Vagina (tissue), 2 donors: ENCODE measurements at regions not wholly inside any gene's neighbourhood (a gene's known extent, or its start where the extent isn't known, plus 50 kb on each side); places are given as distances from the start of the nearest gene placed in this dataset.
"Not testable (repeated sequence)": the region's sequence is repeated elsewhere in the genome, so short reads cannot be mapped to it uniquely, and the experiment has no call there.

Source experiments
- DNase-seq, 2 donors: peaks; one replicate each; pipeline ENCODE4 v3.0.0-alpha.2; 2017; ENCODE audit errors: extremely low spot score in 2 of 2
- H3K27ac ChIP-seq: fragments of 200-600 bp; sonication (generic); one replicate; pipeline ENCODE4 v1.5.1; 2019
- H3K27me3 ChIP-seq: fragments of 200-600 bp; sonication (generic); one replicate; pipeline ENCODE4 v1.5.1; 2019
- H3K36me3 ChIP-seq, 2 donors: fragments of 200-600 bp; sonication (generic); one replicate each; pipeline ENCODE4 v1.5.1; 2017 to 2019
- H3K4me1 ChIP-seq: fragments of 200-600 bp; sonication (generic); one replicate; pipeline ENCODE4 v1.5.1; 2019
- H3K4me3 ChIP-seq, 2 donors: fragments of 200-600 bp; sonication (generic); 1 replicate in 1 of 2; 2 replicates in 1 of 2; pipeline ENCODE4 v1.5.1; 2016 to 2019
- H3K9me3 ChIP-seq: fragments of 200-600 bp; sonication (generic); one replicate; pipeline ENCODE4 v1.5.1; 2019
- POLR2A ChIP-seq, 2 donors: fragments of 450-650 bp; IDR thresholded peaks; one replicate each; pipeline ENCODE4 v1.6.1; 2017; ENCODE audit warnings: antibody characterized with exemption in 2 of 2, mild to moderate bottlenecking in 2 of 2, moderate library complexity in 2 of 2
- POLR2AphosphoS5 ChIP-seq, 2 donors: sonication (generic); formaldehyde crosslinking; IDR thresholded peaks; one replicate each; pipeline ENCODE4 v1.9.0; 2017; ENCODE audit warnings: antibody characterized with exemption in 2 of 2, mild to moderate bottlenecking in 2 of 2, low read depth in 1 of 2; ENCODE audit not compliant: insufficient read depth in 1 of 2
- intact Hi-C: fragments of 100-400 bp; cut with DNase I; formaldehyde crosslinking; loops from one replicate; pipeline ENCODE4 v1.15.1; 2023
- TF ChIP-seq, protein P1 (sequence below), 3 experiments: fragments of 450-650 bp in 2 of 3; fragments of 200-600 bp in 1 of 3; sonication (generic) in 1 of 3; IDR thresholded peaks; one replicate each; pipeline ENCODE4 v1.5.1; 2017 to 2019; ENCODE audit warnings: antibody characterized with exemption in 3 of 3, mild to moderate bottlenecking in 2 of 3, moderate library complexity in 2 of 3

DNA sequence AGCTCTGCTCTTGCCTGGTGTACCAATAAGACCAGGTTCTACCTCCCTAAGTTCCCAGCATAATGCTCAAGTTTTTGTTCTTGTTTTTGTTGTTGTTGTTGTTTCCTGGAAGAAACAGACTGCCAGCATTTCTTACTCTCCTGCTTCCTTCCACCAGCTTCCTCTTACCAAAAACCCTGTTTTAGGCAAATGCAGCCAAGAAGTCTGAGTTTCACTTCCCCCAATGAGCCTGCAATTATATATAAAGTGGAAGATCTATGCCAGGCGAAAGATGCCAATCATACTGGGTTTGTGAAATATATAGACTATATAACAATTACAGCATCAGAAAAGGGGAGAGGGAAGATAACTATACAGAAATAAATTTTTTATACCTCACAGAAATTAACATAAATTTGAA lies 931.5 kb upstream of the FAT3 start:
- no peak overlapping the region for H3K27ac ChIP-seq
- no peaks in the 10 kb centered on the region for H3K27me3 ChIP-seq
- intact Hi-C loops, result no loop called here
- no peaks in the 10 kb centered on the region for H3K9me3 ChIP-seq
- H3K36me3 ChIP-seq, result no peaks in the 10 kb centered on the region
- no peak overlapping the region for H3K4me3 ChIP-seq
- H3K4me1 ChIP-seq, result no peaks in the 10 kb centered on the region
- no peak for TF ChIP-seq POLR2A (IDR thresholded peaks at IDR 0.05)
- no peak for DNase-seq

DNA sequence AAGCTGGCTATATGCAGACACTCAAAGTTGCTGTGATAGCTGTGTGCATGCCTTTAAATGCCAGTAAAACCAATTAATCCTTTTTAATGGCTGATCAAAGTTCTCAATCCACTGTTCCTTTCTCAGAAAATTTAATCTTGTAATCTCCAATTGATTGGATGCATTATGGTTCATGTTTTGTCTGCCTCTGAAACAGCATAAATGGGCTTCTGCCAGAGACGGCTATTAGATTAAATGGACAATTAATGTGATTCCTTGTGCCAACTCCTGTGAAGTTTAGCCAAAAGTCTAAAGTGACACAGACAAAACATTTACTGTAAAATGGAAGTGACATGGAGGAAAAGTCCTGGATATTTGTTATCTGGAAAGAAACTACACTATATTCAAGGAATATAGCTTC lies 952.5 kb upstream of the FAT3 start:
- Histone ChIP-seq H3K4me3 (no peak overlapping the region), H3K9me3 (no peaks in the 10 kb centered on the region), H3K27me3 (no peaks in the 10 kb centered on the region), H3K4me1 (no peaks in the 10 kb centered on the region), H3K36me3 (no peaks in the 10 kb centered on the region), H3K27ac (no peak overlapping the region)
- intact Hi-C loops, result no loop called here
- TF ChIP-seq, protein P1, sequence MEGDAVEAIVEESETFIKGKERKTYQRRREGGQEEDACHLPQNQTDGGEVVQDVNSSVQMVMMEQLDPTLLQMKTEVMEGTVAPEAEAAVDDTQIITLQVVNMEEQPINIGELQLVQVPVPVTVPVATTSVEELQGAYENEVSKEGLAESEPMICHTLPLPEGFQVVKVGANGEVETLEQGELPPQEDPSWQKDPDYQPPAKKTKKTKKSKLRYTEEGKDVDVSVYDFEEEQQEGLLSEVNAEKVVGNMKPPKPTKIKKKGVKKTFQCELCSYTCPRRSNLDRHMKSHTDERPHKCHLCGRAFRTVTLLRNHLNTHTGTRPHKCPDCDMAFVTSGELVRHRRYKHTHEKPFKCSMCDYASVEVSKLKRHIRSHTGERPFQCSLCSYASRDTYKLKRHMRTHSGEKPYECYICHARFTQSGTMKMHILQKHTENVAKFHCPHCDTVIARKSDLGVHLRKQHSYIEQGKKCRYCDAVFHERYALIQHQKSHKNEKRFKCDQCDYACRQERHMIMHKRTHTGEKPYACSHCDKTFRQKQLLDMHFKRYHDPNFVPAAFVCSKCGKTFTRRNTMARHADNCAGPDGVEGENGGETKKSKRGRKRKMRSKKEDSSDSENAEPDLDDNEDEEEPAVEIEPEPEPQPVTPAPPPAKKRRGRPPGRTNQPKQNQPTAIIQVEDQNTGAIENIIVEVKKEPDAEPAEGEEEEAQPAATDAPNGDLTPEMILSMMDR (IDR thresholded peaks at IDR 0.05), result no peak
- TF ChIP-seq POLR2A (IDR thresholded peaks at IDR 0.05) (no peak), POLR2AphosphoS5 (IDR thresholded peaks at IDR 0.05; ENCODE audit: insufficient read depth in 1 of 2, low read depth in 1 of 2) (no peak)
- no peak for DNase-seq

DNA sequence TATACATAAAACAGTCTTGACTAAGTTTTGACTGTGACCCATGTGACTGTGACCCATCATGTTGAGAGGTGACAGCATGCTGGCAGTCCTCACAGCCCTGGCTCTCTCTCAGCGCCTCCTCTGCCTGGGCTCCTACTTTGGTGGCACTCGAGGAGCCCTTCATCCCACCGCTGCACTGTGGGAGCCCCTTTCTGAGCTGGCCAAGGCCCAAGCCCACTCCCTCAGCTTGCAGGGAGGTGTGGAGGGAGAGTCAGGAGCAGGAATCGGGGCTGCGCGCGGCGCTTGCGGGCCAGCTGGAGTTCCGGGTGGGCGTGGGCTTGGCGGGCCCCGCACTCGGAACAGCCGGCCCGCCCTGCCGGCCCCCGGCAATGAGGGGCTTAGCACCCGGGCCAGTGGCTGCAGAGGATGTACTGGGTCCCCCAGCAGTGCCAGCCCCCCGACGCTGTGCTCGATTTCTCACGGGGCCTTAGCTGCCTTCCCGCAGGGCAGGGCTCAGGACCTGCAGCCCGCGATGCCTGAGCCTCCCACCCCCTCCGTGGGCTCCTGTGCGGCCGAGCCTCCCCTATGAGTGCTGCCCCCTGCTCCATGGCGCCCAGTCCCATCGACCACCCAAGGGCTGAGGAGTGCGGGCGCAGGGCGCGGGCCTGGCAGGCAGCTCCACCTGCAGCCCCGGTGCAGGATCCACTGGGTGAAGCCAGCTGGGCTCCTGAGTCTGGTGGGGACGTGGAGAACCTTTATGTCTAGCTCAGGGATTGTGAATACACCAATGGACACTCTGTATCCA lies 955.9 kb upstream of the FAT3 start:
- intact Hi-C loops, H3K27me3 ChIP-seq, H3K36me3 ChIP-seq, DNase-seq, H3K27ac ChIP-seq, H3K4me3 ChIP-seq, H3K9me3 ChIP-seq, H3K4me1 ChIP-seq: not testable (repeated sequence)

DNA sequence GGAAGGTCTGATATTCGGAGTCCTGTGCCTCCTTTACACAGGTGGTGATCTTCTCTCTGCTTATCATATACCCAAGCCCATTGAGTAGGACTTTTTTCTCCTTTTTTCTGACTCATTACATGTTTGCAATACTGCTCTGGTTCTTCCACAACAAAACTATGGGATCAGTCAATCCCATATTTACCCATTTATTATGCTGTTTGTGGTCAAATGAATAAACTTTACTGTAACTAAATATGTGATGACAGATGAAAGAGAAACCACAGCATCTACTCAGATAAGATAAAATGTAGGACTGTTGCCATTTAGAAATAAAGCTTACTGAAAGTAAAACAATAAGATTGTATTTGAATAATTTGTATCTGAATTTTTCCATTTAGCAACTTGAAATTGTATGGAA lies 958.7 kb upstream of the FAT3 start:
- Histone ChIP-seq H3K36me3 (no peaks in the 10 kb centered on the region), H3K9me3 (no peaks in the 10 kb centered on the region), H3K4me3 (no peak overlapping the region), H3K4me1 (no peaks in the 10 kb centered on the region), H3K27me3 (no peaks in the 10 kb centered on the region), H3K27ac (no peak overlapping the region)
- TF ChIP-seq, protein P1 (IDR thresholded peaks at IDR 0.05), result no peak
- no peak for TF ChIP-seq POLR2AphosphoS5 (IDR thresholded peaks at IDR 0.05; ENCODE audit: insufficient read depth in 1 of 2, low read depth in 1 of 2)
- TF ChIP-seq POLR2A (IDR thresholded peaks at IDR 0.05), result no peak
- intact Hi-C loops, result no loop called here
- no peak for DNase-seq

DNA sequence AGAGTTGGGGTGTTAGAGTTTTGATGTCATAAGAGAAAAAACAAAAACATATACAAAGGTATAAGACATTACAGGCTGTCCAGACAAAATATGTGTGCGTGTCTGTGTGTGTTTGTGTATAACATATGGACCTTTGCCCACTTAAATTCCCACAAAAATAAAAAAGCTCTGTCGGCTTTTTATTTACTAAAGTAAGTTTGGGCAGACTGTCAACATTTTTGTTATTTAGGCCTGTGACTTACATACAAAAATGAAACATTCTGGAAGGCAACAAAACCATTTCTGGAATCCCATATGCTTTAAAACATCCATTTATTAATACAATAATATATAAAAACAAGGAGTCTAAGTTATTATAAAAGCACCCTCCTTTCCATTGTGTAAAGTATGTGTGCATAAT lies 960.1 kb upstream of the FAT3 start:
- no peaks in the 10 kb centered on the region for H3K27me3 ChIP-seq
- intact Hi-C loops, result no loop called here

More for the DNA sequence above, 960.1 kb upstream of the FAT3 start:
- H3K27ac ChIP-seq, result no peak overlapping the region
- no peak for DNase-seq
- TF ChIP-seq, protein P1 (IDR thresholded peaks at IDR 0.05), result no peak
- TF ChIP-seq POLR2A (IDR thresholded peaks at IDR 0.05), result no peak
- no peak for TF ChIP-seq POLR2AphosphoS5 (IDR thresholded peaks at IDR 0.05; ENCODE audit: insufficient read depth in 1 of 2, low read depth in 1 of 2)
- no peaks in the 10 kb centered on the region for H3K9me3 ChIP-seq
- H3K36me3 ChIP-seq, result no peaks in the 10 kb centered on the region
- no peaks in the 10 kb centered on the region for H3K4me1 ChIP-seq
- no peak overlapping the region for H3K4me3 ChIP-seq
